Panc1 (cell line): ENCODE measurements at regions not wholly inside any gene's neighbourhood (a gene's known extent, or its start where the extent isn't known, plus 50 kb on each side); places are given as distances from the start of the nearest gene placed in this dataset.

ENCODE experiments used
- POLR2AphosphoS5 ChIP-seq: IDR thresholded peaks from 2 replicates; pipeline ENCODE4 v1.6.1; 2012; ENCODE audit warnings: mild to moderate bottlenecking, low read depth, low read length, moderate library complexity
- SIN3A ChIP-seq: IDR thresholded peaks from 2 replicates; pipeline ENCODE4 v1.6.1; 2012; ENCODE audit warnings: low read depth, mild to moderate bottlenecking, low read length, moderate library complexity, borderline replicate concordance; ENCODE audit not compliant: insufficient read depth
- TCF7L2 ChIP-seq: IDR thresholded peaks from 2 replicates; pipeline ENCODE4 v1.6.1; 2011; ENCODE audit warnings: mild to moderate bottlenecking, low read depth, low read length, inconsistent platforms
- TF ChIP-seq, protein P1 (sequence below): fragments of 450-650 bp; IDR thresholded peaks from 2 replicates; pipeline ENCODE4 v1.5.1; 2017; ENCODE audit warnings: mild to moderate bottlenecking

DNA sequence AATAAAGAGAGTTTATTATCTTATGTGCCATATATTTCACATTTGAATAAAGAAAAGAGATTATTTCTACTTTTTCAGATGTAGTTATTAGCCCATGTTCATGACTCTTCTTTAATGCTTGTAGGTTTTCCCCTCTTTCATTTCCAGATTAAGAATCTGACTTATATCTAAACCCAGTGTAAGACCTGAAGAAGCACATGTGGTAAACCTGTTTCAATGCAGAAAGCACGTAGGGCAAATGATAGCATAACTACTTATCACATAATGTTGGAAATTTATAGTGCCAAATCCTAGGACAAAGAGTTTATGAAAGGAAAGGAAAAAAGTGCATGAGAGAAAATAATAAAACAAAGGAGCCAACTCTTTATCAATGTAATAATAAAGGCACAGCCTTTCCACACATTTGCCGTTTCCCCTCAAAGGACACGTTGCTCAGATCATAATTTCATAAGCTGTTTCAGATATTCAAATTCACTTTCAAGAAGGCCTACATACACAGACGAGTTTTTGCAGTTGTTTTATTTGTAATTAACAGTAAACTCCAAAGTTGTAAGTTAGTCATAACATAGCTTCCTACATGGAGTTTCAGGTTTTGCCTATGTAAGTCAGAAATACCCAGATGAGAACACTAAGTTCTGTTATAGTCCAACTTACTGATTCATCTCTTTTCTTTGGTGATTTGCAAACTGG lies 88.8 kb upstream of the MDFIC start:
- TF ChIP-seq POLR2AphosphoS5 = no peak
- TF ChIP-seq, protein P1, sequence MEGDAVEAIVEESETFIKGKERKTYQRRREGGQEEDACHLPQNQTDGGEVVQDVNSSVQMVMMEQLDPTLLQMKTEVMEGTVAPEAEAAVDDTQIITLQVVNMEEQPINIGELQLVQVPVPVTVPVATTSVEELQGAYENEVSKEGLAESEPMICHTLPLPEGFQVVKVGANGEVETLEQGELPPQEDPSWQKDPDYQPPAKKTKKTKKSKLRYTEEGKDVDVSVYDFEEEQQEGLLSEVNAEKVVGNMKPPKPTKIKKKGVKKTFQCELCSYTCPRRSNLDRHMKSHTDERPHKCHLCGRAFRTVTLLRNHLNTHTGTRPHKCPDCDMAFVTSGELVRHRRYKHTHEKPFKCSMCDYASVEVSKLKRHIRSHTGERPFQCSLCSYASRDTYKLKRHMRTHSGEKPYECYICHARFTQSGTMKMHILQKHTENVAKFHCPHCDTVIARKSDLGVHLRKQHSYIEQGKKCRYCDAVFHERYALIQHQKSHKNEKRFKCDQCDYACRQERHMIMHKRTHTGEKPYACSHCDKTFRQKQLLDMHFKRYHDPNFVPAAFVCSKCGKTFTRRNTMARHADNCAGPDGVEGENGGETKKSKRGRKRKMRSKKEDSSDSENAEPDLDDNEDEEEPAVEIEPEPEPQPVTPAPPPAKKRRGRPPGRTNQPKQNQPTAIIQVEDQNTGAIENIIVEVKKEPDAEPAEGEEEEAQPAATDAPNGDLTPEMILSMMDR = no peak
- no peak for TF ChIP-seq TCF7L2
- no peak for TF ChIP-seq SIN3A
